SK-N-SH (cell line): ENCODE measurements at regions not wholly inside any gene's neighbourhood (a gene's known extent, or its start where the extent isn't known, plus 50 kb on each side); places are given as distances from the start of the nearest gene placed in this dataset.

Experiments used
- CTCF ChIA-PET: fragments of 300-600, 350-600 bp; formaldehyde crosslinking; extraction: SDS; loops from one replicate; lab custom pipeline; 2021; lab: Yijun Ruan, JAX
- POLR2A ChIA-PET: fragments of 350-600 bp; sonication (Branson Sonifier 250); formaldehyde crosslinking; extraction: SDS; loops from one replicate; lab custom pipeline; 2020; ENCODE audit warnings: antibody characterized with exemption, inconsistent platforms; lab: Yijun Ruan, JAX
- DNase-seq: peaks from one replicate; pipeline ENCODE4 v3.0.0; 2012
- H2AFZ ChIP-seq: fragments of 200-600 bp; sonication (generic); 2 replicates; pipeline ENCODE4 v1.8.1; 2016; ENCODE audit warnings: antibody characterized with exemption, mild to moderate bottlenecking, low read depth
- H3F3A ChIP-seq: fragments of 200-600 bp; sonication (generic); replicated peaks from 2 replicates; pipeline ENCODE3; 2016; ENCODE audit warnings: antibody characterized with exemption, mild to moderate bottlenecking; ENCODE audit not compliant: insufficient read depth
- H3K27ac ChIP-seq, 2 experiments: fragments of 200-500 bp in 1 of 2; fragments of 200-600 bp in 1 of 2; sonication (Bioruptor generic) in 1 of 2; sonication (generic), shearing (Covaris generic) in 1 of 2; 2 replicates each; pipeline versions ENCODE4 v1.5.1 to v1.6.1; 2014 to 2016; ENCODE audit warnings: low read depth in 2 of 2, inconsistent platforms in 1 of 2, low read length in 1 of 2, mild to moderate bottlenecking in 1 of 2, mixed read lengths in 1 of 2
- H3K27me3 ChIP-seq: fragments of 200-600 bp; sonication (generic), shearing (Covaris generic); 2 replicates; pipeline ENCODE4 v1.6.1; 2016; ENCODE audit warnings: mixed run types; ENCODE audit not compliant: insufficient read depth
- H3K36me3 ChIP-seq, 2 experiments: fragments of 200-500 bp in 1 of 2; fragments of 200-600 bp in 1 of 2; sonication (Bioruptor generic) in 1 of 2; sonication (generic) in 1 of 2; replicated peaks in 1 of 2; 2 replicates each; pipeline versions ENCODE3 to v1.5.1; 2014 to 2016; ENCODE audit warnings: low read length in 1 of 2, mild to moderate bottlenecking in 1 of 2; ENCODE audit not compliant: insufficient read depth in 2 of 2, control insufficient read depth in 1 of 2
- H3K4me1 ChIP-seq, 2 experiments: fragments of 200-500 bp in 1 of 2; fragments of 200-600 bp in 1 of 2; sonication (Bioruptor generic) in 1 of 2; sonication (generic), shearing (Covaris generic) in 1 of 2; 2 replicates each; pipeline versions ENCODE4 v1.5.1 to v1.6.1; 2014 to 2016; ENCODE audit warnings: low read depth in 1 of 2, low read length in 1 of 2, mixed run types in 1 of 2; ENCODE audit not compliant: insufficient read depth in 2 of 2, control insufficient read depth in 1 of 2
- H3K4me2 ChIP-seq: fragments of 200-600 bp; sonication (generic), shearing (Covaris generic); 2 replicates; pipeline ENCODE4 v1.6.1; 2017; ENCODE audit warnings: mixed run types
- H3K4me3 ChIP-seq, 2 experiments: fragments of 200-500 bp in 1 of 2; fragments of 200-600 bp in 1 of 2; sonication (Bioruptor generic) in 1 of 2; sonication (generic), shearing (Covaris generic) in 1 of 2; 2 replicates each; pipeline versions ENCODE4 v1.5.1 to v1.8.1; 2014 to 2016; ENCODE audit warnings: low read depth in 2 of 2, inconsistent platforms in 1 of 2, low read length in 1 of 2, mild to moderate bottlenecking in 1 of 2, mixed read lengths in 1 of 2, moderate library complexity in 1 of 2
- H3K79me2 ChIP-seq: fragments of 200-600 bp; sonication (generic); 2 replicates; pipeline ENCODE4 v1.8.1; 2017; ENCODE audit warnings: mild to moderate bottlenecking; ENCODE audit not compliant: insufficient read depth
- H3K9ac ChIP-seq: fragments of 200-600 bp; sonication (generic); 2 replicates; pipeline ENCODE4 v1.6.1; 2017; ENCODE audit warnings: mixed run types
- H3K9me2 ChIP-seq: fragments of 200-600 bp; sonication (generic); 2 replicates; pipeline ENCODE4 v1.6.1; 2017; ENCODE audit warnings: mixed run types
- H3K9me3 ChIP-seq: fragments of 200-600 bp; sonication (generic); 2 replicates; pipeline ENCODE4 v1.6.1; 2017; ENCODE audit warnings: mixed run types, mild to moderate bottlenecking, moderate library complexity
- H4K20me1 ChIP-seq: fragments of 200-600 bp; sonication (generic); 2 replicates; pipeline ENCODE4 v1.6.1; 2017; ENCODE audit warnings: mild to moderate bottlenecking, mixed run types; ENCODE audit not compliant: insufficient read depth
- CHD2 ChIP-seq: fragments of 150-350 bp; IDR thresholded peaks from 2 replicates; pipeline ENCODE4 v1.6.1; 2018; ENCODE audit warnings: low read length; ENCODE audit not compliant: partially characterized antibody
- FOSL2 ChIP-seq: IDR thresholded peaks from 2 replicates; pipeline ENCODE4 v1.4.0; 2012; ENCODE audit warnings: low read depth, mild to moderate bottlenecking, moderate library complexity, borderline replicate concordance
- MEF2A ChIP-seq: IDR thresholded peaks from 2 replicates; pipeline ENCODE4 v1.4.0; 2012; ENCODE audit warnings: low read depth, borderline replicate concordance
- MXI1 ChIP-seq: IDR thresholded peaks from 2 replicates; pipeline ENCODE4 v1.6.1; 2012; ENCODE audit warnings: mild to moderate bottlenecking, low read depth, low read length, improper control_type of control experiment
- RAD21 ChIP-seq: IDR thresholded peaks from 2 replicates; pipeline ENCODE4 v1.6.1; 2012; ENCODE audit warnings: mild to moderate bottlenecking, low read length
- RCOR1 ChIP-seq: fragments of 150-350 bp; IDR thresholded peaks from 2 replicates; pipeline ENCODE4 v1.6.1; 2017; ENCODE audit warnings: antibody characterized with exemption, low read length
- SMC3 ChIP-seq: IDR thresholded peaks from 2 replicates; pipeline ENCODE4 v1.6.1; 2012; ENCODE audit warnings: low read depth, low read length, improper control_type of control experiment
- YY1 ChIP-seq: IDR thresholded peaks from 2 replicates; pipeline ENCODE4 v1.4.0; 2012; ENCODE audit warnings: low read depth, mild to moderate bottlenecking
- WGBS: methylation state at CpG from one replicate; pipeline ENCODE4 v1.1.6; 2017; ENCODE audit warnings: low lambda C conversion rate; 5-methylcytosine and 5-hydroxymethylcytosine counted together
- TF ChIP-seq, protein P1 (sequence below): fragments of 150-350 bp; IDR thresholded peaks from 2 replicates; pipeline ENCODE4 v1.6.1; 2016; ENCODE audit warnings: mild to moderate bottlenecking, low read depth, low read length
- TF ChIP-seq, protein P2 (sequence below): IDR thresholded peaks from 2 replicates; pipeline ENCODE4; 2012

- DNase-seq: no peak
- Histone ChIP-seq H3K36me3 (no peaks in the 10 kb centered on the region), H4K20me1 (no peaks in the 10 kb centered on the region), H3K9me2 (no peaks in the 10 kb centered on the region), H3F3A (no peaks in the 10 kb centered on the region), H3K27ac (no peak overlapping the region), H3K4me3 (no peak overlapping the region), H3K4me2 (no peak overlapping the region), H3K79me2 (no peaks in the 10 kb centered on the region), H3K4me1 (no peaks in the 10 kb centered on the region), H3K9ac (no peak overlapping the region), H3K27me3 (no peaks in the 10 kb centered on the region), H3K9me3 (no peaks in the 10 kb centered on the region), H2AFZ (no peak overlapping the region)
- no peak for TF ChIP-seq RCOR1
- TF ChIP-seq, protein P1, sequence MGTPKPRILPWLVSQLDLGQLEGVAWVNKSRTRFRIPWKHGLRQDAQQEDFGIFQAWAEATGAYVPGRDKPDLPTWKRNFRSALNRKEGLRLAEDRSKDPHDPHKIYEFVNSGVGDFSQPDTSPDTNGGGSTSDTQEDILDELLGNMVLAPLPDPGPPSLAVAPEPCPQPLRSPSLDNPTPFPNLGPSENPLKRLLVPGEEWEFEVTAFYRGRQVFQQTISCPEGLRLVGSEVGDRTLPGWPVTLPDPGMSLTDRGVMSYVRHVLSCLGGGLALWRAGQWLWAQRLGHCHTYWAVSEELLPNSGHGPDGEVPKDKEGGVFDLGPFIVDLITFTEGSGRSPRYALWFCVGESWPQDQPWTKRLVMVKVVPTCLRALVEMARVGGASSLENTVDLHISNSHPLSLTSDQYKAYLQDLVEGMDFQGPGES: no peak
- TF ChIP-seq MXI1: no peak
- no peak for TF ChIP-seq FOSL2
- no peak for TF ChIP-seq MEF2A
- TF ChIP-seq, protein P2, sequence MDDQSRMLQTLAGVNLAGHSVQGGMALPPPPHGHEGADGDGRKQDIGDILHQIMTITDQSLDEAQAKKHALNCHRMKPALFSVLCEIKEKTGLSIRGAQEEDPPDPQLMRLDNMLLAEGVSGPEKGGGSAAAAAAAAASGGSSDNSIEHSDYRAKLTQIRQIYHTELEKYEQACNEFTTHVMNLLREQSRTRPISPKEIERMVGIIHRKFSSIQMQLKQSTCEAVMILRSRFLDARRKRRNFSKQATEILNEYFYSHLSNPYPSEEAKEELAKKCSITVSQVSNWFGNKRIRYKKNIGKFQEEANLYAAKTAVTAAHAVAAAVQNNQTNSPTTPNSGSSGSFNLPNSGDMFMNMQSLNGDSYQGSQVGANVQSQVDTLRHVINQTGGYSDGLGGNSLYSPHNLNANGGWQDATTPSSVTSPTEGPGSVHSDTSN: no peak
- no peak for TF ChIP-seq CHD2
- POLR2A ChIA-PET: no interaction called here
- CTCF ChIA-PET: interaction anchor here (1.0 kb wide), 1 partner anchor 45 kb away, joined by 3 read pairs; no protein-coding TSS in a partner anchor
- WGBS: 36% methylated on average over 9 of the region's 10 CpGs
Measured at GRCh38 chr3:139157161-139157932, 112.7 kb upstream of the PRR23C start.

DNA sequence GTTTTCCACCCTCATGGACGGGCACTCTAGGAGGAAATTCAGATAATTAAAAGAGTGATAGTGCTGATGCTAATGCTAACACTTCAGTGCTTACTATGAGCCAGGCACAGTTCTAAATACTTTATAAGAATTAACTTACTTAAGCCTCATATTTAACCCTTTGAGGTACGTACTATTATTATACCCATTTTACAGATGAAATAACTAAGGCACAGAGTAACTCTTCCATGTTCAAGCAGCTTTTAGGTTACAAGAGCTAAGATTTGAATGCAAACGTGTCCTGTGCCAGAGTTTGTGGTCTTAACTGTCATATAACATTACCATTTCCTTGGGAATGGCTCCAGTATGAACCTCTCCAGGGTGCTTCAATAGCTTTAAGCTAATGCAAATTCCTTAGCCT, 114.7 kb upstream of the PRR23C start:
- no peak for TF ChIP-seq RAD21
- TF ChIP-seq SMC3: no peak
- TF ChIP-seq FOSL2: no peak
- no peak for TF ChIP-seq MXI1
- TF ChIP-seq YY1: no peak
- TF ChIP-seq CHD2: no peak
- TF ChIP-seq, all 33 proteins: peak for 0
- ChIA-PET POLR2A (no interaction called here), CTCF (interaction anchor here (3.6 kb wide), 1 partner anchor 47 kb away, joined by 10 read pairs; no protein-coding TSS in a partner anchor)
- H3K79me2 ChIP-seq: no peaks in the 10 kb centered on the region
- H3F3A ChIP-seq: no peaks in the 10 kb centered on the region
- no peaks in the 10 kb centered on the region for H3K27me3 ChIP-seq
- H3K9me3 ChIP-seq: no peaks in the 10 kb centered on the region
- H3K4me1 ChIP-seq: no peaks in the 10 kb centered on the region
- no peak overlapping the region for H2AFZ ChIP-seq
- WGBS: 9% methylated on average over 3 of the region's 3 CpGs
- H3K9me2 ChIP-seq: no peaks in the 10 kb centered on the region
- H3K27ac ChIP-seq: no peak overlapping the region
- H4K20me1 ChIP-seq: no peaks in the 10 kb centered on the region
- H3K36me3 ChIP-seq: no peaks in the 10 kb centered on the region
- H3K9ac ChIP-seq: no peak overlapping the region
- no peak overlapping the region for H3K4me3 ChIP-seq
- no peak overlapping the region for H3K4me2 ChIP-seq
- DNase-seq: no peak
